GM18909 (cell line): ENCODE measurements at regions not wholly inside any gene's neighbourhood (a gene's known extent, or its start where the extent isn't known, plus 50 kb on each side); places are given as distances from the start of the nearest gene placed in this dataset.
A peak's percentile ranks its signal among the peaks of the same experiment; 100 is the strongest.

ENCODE experiments used
- ATAC-seq: cut with Tn5 transposase; IDR thresholded peaks from one replicate; pipeline ENCODE4 v1.9.1; 2021; ENCODE audit warnings: mild to moderate bottlenecking; ENCODE audit not compliant: unreplicated experiment, poor library complexity

DNA sequence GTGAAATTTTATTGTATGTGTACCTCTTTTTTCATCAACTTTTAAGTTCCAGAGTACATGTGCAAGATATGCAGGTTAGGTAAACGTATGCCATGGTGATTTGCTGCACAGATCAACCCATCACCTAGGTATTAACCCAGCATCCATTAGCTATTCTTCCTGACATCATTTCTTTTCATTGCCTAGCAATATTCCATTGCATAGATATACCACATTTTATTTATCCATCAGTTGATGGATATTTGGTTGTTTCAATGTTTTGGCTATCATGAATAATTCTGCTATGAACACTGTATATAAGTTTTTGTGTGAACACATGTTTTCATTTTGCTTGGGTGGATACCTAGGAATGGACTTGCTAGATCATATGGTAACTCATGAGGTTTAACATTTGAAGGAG is 439.9 kb upstream of the SOX5 start:
- no peak for ATAC-seq

DNA sequence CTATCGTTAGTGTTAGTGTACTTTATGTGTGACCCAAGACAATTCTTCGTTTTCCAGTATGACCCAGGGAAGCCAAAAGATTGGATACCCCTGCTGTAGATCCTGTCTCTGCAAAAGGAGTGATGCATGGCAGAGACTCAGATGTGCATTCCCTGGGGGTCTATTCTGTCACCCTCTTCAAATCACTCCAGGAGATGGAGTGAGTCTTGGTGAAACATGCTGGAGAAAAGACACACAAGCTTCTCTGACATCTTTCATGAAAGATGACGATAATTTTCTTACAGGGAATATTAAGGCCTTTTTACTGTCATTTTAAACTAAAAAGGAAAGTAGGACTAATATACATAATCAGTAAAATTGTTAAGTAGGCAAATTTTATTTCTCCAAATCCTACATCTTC is 437.9 kb upstream of the SOX5 start:
- ATAC-seq = no peak

GRCh38 chr12:24386836-24387235 is 437.4 kb upstream of the SOX5 start:
- ATAC-seq = no peak

GRCh38 chr12:24381790-24382189 is 432.3 kb upstream of the SOX5 start:
- ATAC-seq = no peak

- no peak for ATAC-seq
These were observed 430.5 kb upstream of the SOX5 start for GRCh38 chr12:24379861-24380521.

- no peak for ATAC-seq
These were observed 430.0 kb upstream of the SOX5 start for GRCh38 chr12:24379433-24379832.

- peak; percentile 81 for ATAC-seq
These were observed 429.3 kb upstream of the SOX5 start for GRCh38 chr12:24378548-24379407.

DNA sequence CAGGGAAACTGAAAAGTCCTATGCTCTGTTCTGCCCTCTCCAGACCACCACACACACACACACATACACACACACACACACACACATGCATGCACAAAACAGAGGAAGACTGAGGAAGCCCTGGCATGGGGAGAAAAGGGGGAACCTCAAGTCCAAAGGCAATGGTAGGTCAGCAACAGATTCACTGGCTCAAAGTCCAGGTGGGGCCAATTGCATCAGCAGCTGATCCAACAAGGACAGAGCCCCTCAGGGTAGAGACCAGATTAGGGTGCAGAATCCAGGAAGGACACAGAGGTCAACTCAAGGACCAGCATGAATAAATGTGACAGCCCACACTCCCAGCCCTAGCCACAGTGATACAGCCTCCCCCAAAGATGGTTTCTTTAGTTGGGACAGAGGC is 425.0 kb upstream of the SOX5 start:
- ATAC-seq = no peak

DNA sequence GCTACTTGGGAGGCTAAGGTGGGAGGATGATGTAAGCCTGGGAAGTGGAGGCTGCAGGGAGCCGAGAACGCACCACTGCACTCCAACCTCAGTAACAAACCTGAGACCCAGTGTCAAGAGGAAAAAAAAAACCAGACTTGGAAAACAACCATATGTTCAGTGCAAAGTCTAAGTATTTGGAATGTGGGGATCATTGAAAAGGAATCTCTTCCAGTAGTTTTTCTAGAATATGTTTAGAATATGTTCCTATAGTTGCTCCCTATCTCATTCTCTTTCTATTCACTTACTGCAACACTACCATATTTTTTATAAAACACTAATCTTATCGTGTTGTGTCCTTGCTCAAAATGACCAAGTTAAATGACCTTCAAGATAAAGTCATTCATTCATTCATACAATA is 423.5 kb upstream of the SOX5 start:
- ATAC-seq = no peak

DNA sequence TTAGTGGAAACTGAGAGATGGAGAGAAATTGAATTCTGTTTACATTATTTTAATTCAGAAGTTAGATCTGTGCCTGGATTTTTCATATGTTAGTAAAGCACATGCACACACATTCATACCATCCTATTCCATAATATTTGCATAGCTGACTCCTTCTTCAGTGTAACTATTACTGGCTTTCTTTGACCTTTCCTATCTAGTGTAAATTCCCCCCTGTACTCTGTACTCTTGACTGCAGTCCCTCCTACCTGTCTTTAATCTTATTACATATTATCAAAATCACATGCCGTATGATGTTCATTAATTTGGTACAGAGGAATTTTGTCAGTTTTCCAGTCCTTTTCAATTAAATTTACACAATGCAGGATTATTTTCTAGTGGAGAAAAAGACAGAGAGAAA is 417.0 kb upstream of the SOX5 start:
- ATAC-seq = no peak

DNA sequence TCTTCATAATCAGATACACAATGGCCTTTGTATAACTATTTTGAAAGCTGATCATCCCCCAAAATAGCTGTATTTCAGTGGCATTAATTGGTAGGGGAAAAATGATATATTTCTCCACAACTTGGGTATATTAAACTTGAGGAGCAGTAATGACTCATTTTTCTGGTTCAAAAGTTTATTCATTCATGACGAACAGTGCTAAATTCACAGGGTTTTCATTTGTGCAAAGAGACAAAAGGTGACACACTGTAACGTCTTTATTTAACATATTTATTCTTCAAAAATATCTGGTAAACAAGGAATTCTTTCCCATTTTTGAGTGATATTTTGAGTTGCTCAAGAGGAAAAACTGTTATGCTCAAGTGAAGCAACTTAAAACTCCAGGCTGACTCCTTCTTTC is 415.5 kb upstream of the SOX5 start:
- ATAC-seq = no peak

DNA sequence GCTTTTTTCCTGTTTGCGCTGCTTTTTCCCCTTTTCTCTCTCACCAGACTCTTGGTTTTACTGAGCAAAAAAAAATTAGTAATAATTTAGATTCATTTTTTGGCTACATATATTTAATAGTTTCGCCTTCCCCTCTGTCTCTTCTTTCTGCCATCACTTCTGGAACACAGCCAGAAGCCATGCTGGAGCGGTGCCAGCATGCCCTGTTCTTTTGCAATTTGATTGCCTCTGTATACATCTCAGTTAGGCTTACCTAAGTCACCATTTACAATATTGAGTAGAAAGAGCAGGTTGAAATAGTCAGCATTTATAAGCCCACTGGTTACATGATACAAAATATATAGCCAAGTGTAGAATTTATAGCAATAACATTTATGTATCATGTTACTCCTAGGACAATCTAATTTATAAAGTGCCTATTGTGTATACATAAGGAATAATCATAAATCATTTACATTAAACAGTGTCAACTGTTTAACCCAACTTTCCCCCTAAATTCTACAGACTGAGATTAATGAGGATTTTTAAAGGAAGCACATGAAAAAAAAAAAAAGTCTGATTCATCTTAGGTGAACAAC is 413.8 kb upstream of the SOX5 start:
- ATAC-seq = no peak

DNA sequence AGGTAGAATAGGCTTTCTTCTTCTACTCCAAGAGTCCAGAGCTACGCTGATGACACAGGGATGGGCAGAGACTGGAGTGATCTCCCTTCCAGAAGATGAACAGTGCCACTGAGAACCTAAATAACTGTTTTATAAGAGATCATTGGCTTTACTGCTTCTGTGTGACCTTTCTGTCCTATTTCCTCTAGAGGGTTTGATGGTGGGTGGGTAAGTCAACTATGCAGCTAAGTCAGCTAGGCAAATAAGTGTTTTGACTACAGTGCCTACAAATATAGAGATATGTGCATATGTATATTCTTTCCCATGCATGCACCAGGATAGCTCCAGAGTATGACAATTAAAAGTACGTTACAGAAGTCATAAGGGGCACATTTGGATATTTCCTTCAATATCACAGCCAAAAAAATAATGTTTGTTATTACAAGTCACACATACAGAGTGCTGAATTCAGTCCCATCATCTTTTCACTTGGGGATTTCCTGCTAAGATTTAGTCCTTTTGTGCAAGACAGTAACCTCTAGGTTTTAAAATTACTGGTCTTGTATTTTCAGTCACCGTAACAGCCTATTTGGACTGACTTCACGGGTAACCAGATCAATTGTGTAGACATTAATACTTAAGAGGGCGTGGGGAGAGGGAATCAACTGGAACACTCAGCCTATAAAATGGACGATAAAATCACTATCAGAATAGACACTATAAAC is 412.6 kb upstream of the SOX5 start:
- no peak for ATAC-seq

DNA sequence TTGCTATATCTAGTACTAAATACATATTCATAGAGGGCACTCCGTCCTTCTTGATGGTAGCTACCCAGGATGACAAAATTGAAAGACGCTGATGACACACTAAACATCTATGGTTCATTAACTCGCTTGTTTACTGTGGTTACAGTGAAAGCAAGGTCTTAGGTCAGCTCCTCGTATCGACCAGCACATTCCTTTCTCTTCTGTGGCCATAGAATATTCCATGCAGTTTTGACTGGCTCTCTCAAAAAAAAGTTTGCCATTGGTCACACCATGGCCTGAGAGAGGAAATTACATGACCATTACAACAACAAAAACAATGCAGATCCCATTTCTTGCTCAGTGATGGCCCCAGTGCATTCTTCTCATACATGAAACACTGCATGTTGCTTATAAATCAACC is 411.4 kb upstream of the SOX5 start:
- ATAC-seq = peak; percentile 84

GRCh38 chr12:24360461-24360860 is 411.0 kb upstream of the SOX5 start:
- ATAC-seq = peak; percentile 32

DNA sequence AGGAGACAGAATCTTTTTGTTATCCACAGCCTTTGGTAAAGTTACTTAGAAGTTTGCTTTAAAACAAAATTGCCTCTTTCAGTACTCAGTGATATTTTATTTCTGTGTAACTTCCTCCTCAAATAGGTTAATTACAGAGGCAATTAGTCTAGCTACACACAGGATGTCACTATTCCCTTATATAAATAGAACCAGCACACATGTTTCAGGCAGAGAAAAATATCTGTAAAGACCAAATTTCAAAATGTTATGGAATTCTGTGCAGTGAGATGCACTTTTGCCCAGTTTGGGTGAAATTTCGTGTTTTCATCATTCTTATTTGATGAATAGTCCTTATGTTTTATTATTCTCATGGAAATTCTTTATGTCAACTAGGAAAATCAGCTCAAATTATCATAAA is 410.6 kb upstream of the SOX5 start:
- ATAC-seq = no peak

- no peak for ATAC-seq
These were observed 409.9 kb upstream of the SOX5 start for GRCh38 chr12:24359418-24359817.

DNA sequence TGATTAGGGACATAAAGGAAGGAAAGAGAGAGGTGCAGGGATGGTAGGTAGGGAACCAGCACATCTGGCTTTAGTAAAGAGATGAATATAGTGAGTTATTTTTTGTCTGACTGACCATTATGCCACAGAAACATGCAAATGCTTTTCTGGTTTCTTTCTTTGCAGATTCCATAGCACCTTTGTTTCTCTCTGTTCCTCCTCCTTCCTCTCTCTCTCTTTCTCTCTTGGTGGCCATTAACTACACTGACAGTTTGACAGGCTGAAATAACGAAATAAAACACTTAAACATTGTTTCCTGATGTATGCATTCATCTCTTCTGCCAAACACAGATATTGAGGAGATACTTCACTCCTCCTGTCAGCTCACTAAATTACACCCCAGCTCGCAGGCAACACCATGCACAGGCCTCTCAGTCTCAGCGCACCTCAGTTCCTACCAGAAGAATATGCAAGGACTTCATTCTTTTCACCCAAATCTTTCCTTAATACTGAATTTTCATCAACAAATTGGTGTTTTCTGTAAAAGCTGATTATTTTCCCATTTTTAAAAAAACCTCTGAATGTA is 406.9 kb upstream of the SOX5 start:
- peak; percentile 72 for ATAC-seq

GRCh38 chr12:24352363-24352762 is 402.9 kb upstream of the SOX5 start:
- ATAC-seq = no peak

DNA sequence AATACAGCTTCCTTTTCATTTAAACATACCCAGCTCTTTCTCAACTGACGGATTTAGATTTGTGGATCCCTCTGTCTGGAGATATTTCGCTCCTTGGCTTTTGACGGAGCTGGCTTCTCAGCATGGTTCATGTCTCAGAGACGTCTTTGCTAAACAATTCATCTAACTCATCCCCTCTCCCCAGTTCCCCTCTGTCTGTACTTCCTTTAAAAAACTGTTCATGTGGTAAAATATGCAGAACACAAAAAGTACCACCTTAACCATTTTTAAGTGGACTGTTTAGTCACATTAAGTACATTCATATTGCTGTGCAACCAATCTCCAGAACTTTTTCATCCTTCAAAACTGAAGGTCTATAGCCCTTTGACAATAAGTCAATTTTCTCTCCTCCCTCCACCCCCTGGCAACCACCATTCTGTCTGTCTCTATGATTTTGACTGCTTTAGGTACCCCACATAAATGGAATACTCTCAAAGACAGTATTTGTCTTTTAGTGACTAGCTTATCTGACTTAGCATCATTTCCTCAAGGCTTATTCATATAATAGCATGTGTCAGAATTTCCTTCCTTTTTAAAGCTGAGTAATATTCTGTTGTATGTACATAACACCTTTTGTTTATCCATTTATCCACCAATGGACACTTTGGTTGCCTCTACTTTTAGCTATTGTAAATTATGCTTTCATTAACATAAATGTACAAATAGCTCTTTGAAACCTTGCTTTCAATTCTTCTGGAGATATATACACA is 399.8 kb upstream of the SOX5 start:
- ATAC-seq = no peak
